ENCODE measurements at regions not wholly inside any gene's neighbourhood (a gene's known extent, or its start where the extent isn't known, plus 50 kb on each side); places are given as distances from the start of the nearest gene placed in this dataset.

DNA sequence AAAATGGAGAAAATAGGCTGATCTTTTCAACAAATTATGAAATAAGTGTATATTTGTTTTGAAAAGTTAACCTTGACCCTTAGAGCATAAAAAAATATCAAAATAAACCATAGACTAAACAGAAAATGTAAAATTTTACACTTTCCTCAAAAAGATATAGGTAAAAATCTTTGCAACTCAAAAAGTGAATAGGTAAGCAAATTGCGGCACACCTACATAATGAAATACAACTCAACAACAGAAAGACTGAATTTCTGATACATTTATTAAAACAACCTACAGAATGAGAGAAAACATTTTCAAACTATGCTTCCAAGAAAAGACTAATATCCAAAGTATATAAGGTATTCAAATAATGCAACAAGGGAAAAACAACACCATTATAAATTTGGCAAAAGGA is 425.7 kb upstream of the KHDRBS2 start:
- Histone ChIP-seq H3K4me3 (replicated peaks; ENCODE audit: insufficient read depth, low read length) (no peak overlapping the region), H3K27ac (replicated peaks) (no peak overlapping the region), H3K27me3 (ENCODE audit: insufficient read depth, poor library complexity, severe bottlenecking) (no peaks in the 10 kb centered on the region)
- no peak for DNase-seq (ENCODE audit: low read depth in 1 of 2, low spot score in 1 of 2)
- TF ChIP-seq POLR2AphosphoS5 (IDR thresholded peaks at IDR 0.05; ENCODE audit: low read depth) (no peak), GABPA (IDR thresholded peaks at IDR 0.05; ENCODE audit: low read depth) (no peak), SPI1 (IDR thresholded peaks at IDR 0.05; ENCODE audit: borderline replicate concordance, low read depth) (no peak)
- TF ChIP-seq, protein P1, sequence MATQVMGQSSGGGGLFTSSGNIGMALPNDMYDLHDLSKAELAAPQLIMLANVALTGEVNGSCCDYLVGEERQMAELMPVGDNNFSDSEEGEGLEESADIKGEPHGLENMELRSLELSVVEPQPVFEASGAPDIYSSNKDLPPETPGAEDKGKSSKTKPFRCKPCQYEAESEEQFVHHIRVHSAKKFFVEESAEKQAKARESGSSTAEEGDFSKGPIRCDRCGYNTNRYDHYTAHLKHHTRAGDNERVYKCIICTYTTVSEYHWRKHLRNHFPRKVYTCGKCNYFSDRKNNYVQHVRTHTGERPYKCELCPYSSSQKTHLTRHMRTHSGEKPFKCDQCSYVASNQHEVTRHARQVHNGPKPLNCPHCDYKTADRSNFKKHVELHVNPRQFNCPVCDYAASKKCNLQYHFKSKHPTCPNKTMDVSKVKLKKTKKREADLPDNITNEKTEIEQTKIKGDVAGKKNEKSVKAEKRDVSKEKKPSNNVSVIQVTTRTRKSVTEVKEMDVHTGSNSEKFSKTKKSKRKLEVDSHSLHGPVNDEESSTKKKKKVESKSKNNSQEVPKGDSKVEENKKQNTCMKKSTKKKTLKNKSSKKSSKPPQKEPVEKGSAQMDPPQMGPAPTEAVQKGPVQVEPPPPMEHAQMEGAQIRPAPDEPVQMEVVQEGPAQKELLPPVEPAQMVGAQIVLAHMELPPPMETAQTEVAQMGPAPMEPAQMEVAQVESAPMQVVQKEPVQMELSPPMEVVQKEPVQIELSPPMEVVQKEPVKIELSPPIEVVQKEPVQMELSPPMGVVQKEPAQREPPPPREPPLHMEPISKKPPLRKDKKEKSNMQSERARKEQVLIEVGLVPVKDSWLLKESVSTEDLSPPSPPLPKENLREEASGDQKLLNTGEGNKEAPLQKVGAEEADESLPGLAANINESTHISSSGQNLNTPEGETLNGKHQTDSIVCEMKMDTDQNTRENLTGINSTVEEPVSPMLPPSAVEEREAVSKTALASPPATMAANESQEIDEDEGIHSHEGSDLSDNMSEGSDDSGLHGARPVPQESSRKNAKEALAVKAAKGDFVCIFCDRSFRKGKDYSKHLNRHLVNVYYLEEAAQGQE (IDR thresholded peaks at IDR 0.05; ENCODE audit: insufficient replicate concordance, low read depth) = no peak
- TF ChIP-seq, protein P2, sequence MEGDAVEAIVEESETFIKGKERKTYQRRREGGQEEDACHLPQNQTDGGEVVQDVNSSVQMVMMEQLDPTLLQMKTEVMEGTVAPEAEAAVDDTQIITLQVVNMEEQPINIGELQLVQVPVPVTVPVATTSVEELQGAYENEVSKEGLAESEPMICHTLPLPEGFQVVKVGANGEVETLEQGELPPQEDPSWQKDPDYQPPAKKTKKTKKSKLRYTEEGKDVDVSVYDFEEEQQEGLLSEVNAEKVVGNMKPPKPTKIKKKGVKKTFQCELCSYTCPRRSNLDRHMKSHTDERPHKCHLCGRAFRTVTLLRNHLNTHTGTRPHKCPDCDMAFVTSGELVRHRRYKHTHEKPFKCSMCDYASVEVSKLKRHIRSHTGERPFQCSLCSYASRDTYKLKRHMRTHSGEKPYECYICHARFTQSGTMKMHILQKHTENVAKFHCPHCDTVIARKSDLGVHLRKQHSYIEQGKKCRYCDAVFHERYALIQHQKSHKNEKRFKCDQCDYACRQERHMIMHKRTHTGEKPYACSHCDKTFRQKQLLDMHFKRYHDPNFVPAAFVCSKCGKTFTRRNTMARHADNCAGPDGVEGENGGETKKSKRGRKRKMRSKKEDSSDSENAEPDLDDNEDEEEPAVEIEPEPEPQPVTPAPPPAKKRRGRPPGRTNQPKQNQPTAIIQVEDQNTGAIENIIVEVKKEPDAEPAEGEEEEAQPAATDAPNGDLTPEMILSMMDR (IDR thresholded peaks at IDR 0.05; ENCODE audit: insufficient read depth, low read length) = no peak

DNA sequence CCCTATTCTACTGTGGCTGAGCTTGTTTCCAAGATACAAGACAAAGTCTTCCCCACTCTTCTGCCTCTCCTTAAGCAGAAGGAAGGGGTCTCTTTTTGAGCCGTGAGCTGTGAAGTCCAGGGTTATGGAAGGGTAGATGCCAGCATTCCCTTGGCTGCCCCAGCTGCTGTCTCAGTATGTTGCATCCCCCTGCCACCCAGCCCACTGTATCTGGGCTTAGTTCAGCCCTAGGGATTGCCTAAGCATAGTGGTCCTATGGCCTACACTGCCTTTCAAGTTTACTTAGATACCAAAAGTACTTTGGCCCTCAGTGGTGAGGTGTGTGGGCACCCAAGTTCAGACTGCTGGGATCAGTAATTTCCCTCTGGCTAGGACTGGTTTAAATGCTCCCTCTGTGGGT is 421.9 kb upstream of the KHDRBS2 start:
- no peak for TF ChIP-seq GABPA (IDR thresholded peaks at IDR 0.05; ENCODE audit: low read depth)
- TF ChIP-seq, protein P2 (IDR thresholded peaks at IDR 0.05; ENCODE audit: insufficient read depth, low read length) = no peak
- TF ChIP-seq, protein P1 (IDR thresholded peaks at IDR 0.05; ENCODE audit: insufficient replicate concordance, low read depth) = no peak
- TF ChIP-seq POLR2AphosphoS5 (IDR thresholded peaks at IDR 0.05; ENCODE audit: low read depth) = no peak
- TF ChIP-seq SPI1 (IDR thresholded peaks at IDR 0.05; ENCODE audit: borderline replicate concordance, low read depth) = no peak
- Histone ChIP-seq H3K27me3 (ENCODE audit: insufficient read depth, poor library complexity, severe bottlenecking) (no peaks in the 10 kb centered on the region), H3K27ac (replicated peaks) (no peak overlapping the region), H3K4me3 (replicated peaks; ENCODE audit: insufficient read depth, low read length) (no peak overlapping the region)
- DNase-seq (ENCODE audit: low read depth in 1 of 2, low spot score in 1 of 2) = no peak

DNA sequence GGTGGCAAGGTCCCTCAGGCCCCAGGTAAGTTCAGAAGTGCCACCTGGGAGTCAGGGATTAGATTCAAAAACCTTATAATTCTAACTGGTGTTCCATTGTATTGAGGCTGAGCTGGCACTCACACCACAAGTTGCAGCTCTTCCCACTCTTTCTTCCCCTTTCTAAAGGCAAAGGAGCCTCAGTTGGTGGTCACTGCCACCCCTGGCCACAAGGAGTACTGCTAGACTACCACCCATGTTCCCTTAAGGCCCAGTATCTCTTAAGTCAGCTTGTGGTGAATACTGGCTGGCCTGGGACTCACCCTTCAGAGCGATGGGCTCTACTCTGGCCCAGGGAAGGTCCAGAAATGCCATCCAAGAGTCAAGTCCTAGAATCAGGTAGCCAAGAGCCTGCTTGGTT is 421.1 kb upstream of the KHDRBS2 start:
- no peaks in the 10 kb centered on the region for H3K27me3 ChIP-seq (ENCODE audit: insufficient read depth, poor library complexity, severe bottlenecking)
- no peak overlapping the region for H3K4me3 ChIP-seq (replicated peaks; ENCODE audit: insufficient read depth, low read length)
- peak in 1 of 2 experiments; percentile 40 for DNase-seq (ENCODE audit: low read depth in 1 of 2, low spot score in 1 of 2)
- TF ChIP-seq, protein P2 (IDR thresholded peaks at IDR 0.05; ENCODE audit: insufficient read depth, low read length) = no peak
- TF ChIP-seq, protein P1 (IDR thresholded peaks at IDR 0.05; ENCODE audit: insufficient replicate concordance, low read depth) = no peak
- no peak for TF ChIP-seq GABPA (IDR thresholded peaks at IDR 0.05; ENCODE audit: low read depth)
- TF ChIP-seq SPI1 (IDR thresholded peaks at IDR 0.05; ENCODE audit: borderline replicate concordance, low read depth) = no peak
- no peak for TF ChIP-seq POLR2AphosphoS5 (IDR thresholded peaks at IDR 0.05; ENCODE audit: low read depth)
- H3K27ac ChIP-seq (replicated peaks) = no peak overlapping the region
